IPS-20b (cell line): ENCODE measurements at regions not wholly inside any gene's neighbourhood (a gene's known extent, or its start where the extent isn't known, plus 50 kb on each side); places are given as distances from the start of the nearest gene placed in this dataset.

ENCODE experiments used
- H3K27ac ChIP-seq: one replicate; pipeline ENCODE4 v1.5.1; 2013; ENCODE audit warnings: low read length
- H3K27me3 ChIP-seq: 2 replicates; pipeline ENCODE4 v1.6.1; 2013; ENCODE audit warnings: mild to moderate bottlenecking, low read length, inconsistent platforms; ENCODE audit not compliant: insufficient read depth
- H3K36me3 ChIP-seq: 2 replicates; pipeline ENCODE4 v1.6.1; 2013; ENCODE audit warnings: low read depth, mild to moderate bottlenecking, inconsistent platforms, low read length, moderate library complexity; ENCODE audit not compliant: insufficient read depth
- H3K4me1 ChIP-seq: 2 replicates; pipeline ENCODE4 v1.6.1; 2013; ENCODE audit warnings: mild to moderate bottlenecking, control low read depth, inconsistent platforms, low read length, moderate library complexity; ENCODE audit not compliant: insufficient read depth
- H3K4me3 ChIP-seq: 2 replicates; pipeline ENCODE4 v1.5.1; 2013; ENCODE audit warnings: mild to moderate bottlenecking, low read length, inconsistent platforms
- H3K9ac ChIP-seq: 2 replicates; pipeline ENCODE4 v1.6.1; 2013; ENCODE audit warnings: low read depth, mild to moderate bottlenecking, inconsistent platforms, low read length, moderate library complexity
- H3K9me3 ChIP-seq: 2 replicates; pipeline ENCODE4 v1.6.1; 2013; ENCODE audit warnings: mild to moderate bottlenecking, low read depth, low read length, inconsistent platforms; ENCODE audit not compliant: insufficient read depth

GRCh38 chr2:16130906-16131400, 190.6 kb downstream of the MYCN start:
- no peaks in the 10 kb centered on the region for H3K36me3 ChIP-seq
- H3K27ac ChIP-seq: no peak overlapping the region
- no peak overlapping the region for H3K4me3 ChIP-seq
- H3K9me3 ChIP-seq: no peaks in the 10 kb centered on the region
- no peaks in the 10 kb centered on the region for H3K4me1 ChIP-seq
- no peak overlapping the region for H3K9ac ChIP-seq
- no peaks in the 10 kb centered on the region for H3K27me3 ChIP-seq

DNA sequence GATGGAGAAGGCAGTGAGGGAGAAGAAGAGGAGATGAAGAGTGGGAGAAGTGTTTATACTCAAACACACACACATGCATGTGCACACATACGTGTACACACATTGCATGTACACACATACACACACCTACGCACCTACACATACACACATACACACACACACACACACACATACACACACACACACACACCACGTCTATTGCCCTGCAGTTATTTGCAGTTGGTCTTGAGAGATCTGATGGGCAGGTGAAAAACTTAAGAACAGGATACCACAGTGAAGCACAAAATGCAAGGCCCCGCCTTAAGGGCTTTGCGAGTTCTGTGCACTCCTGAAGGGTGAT, 190.2 kb downstream of the MYCN start:
- H3K9me3 ChIP-seq: no peaks in the 10 kb centered on the region
- H3K4me1 ChIP-seq: no peaks in the 10 kb centered on the region
- H3K27me3 ChIP-seq: no peaks in the 10 kb centered on the region
- no peak overlapping the region for H3K27ac ChIP-seq
- H3K36me3 ChIP-seq: no peaks in the 10 kb centered on the region
- no peak overlapping the region for H3K4me3 ChIP-seq
- H3K9ac ChIP-seq: no peak overlapping the region

- H3K4me3 ChIP-seq: no peak overlapping the region
- no peaks in the 10 kb centered on the region for H3K36me3 ChIP-seq
- no peak overlapping the region for H3K9ac ChIP-seq
- no peaks in the 10 kb centered on the region for H3K9me3 ChIP-seq
- no peak overlapping the region for H3K27ac ChIP-seq
- H3K27me3 ChIP-seq: no peaks in the 10 kb centered on the region
- no peaks in the 10 kb centered on the region for H3K4me1 ChIP-seq
These were observed 189.6 kb downstream of the MYCN start for GRCh38 chr2:16129716-16130540.

- Histone ChIP-seq H3K27ac (no peak overlapping the region), H3K4me3 (no peak overlapping the region), H3K9me3 (no peaks in the 10 kb centered on the region), H3K9ac (no peak overlapping the region), H3K4me1 (no peaks in the 10 kb centered on the region), H3K36me3 (no peaks in the 10 kb centered on the region), H3K27me3 (no peaks in the 10 kb centered on the region)
These were observed 188.6 kb downstream of the MYCN start for GRCh38 chr2:16128746-16129610.

DNA sequence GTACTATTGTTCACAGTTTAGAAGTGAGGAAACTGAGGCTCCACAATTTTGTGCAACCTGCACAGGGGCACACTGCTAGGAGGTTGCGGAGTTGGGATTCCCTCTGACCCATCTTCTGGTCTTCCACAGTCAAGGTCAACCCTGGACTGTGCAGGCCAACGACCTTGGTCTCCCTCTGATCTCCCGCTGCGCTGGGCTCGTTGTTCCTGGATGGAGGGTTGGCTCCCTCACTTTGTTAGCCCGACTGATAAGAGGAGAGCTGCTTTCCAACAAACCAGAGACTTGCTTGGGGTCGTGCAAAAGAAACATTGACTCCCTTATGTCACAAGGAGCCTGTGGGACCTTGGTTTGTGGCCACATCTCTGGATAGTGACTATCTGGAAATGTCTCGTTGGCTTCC, 187.6 kb downstream of the MYCN start:
- Histone ChIP-seq H3K4me3 (no peak overlapping the region), H3K27ac (no peak overlapping the region), H3K9ac (no peak overlapping the region), H3K27me3 (no peaks in the 10 kb centered on the region), H3K4me1 (no peaks in the 10 kb centered on the region), H3K36me3 (no peaks in the 10 kb centered on the region), H3K9me3 (no peaks in the 10 kb centered on the region)

- no peaks in the 10 kb centered on the region for H3K4me1 ChIP-seq
- H3K9ac ChIP-seq: no peak overlapping the region
- no peak overlapping the region for H3K4me3 ChIP-seq
- H3K27ac ChIP-seq: no peak overlapping the region
- H3K9me3 ChIP-seq: no peaks in the 10 kb centered on the region
- H3K36me3 ChIP-seq: no peaks in the 10 kb centered on the region
- no peaks in the 10 kb centered on the region for H3K27me3 ChIP-seq
These were observed 187.1 kb downstream of the MYCN start for GRCh38 chr2:16127276-16127940.

GRCh38 chr2:16126517-16127275, 186.3 kb downstream of the MYCN start:
- Histone ChIP-seq H3K27me3 (no peaks in the 10 kb centered on the region), H3K9ac (no peak overlapping the region), H3K4me1 (no peaks in the 10 kb centered on the region), H3K4me3 (no peak overlapping the region), H3K9me3 (0 out of 2 replicates have a peak, but pooled peaks cover under 1% of the 10 kb centered on the region), H3K36me3 (no peaks in the 10 kb centered on the region), H3K27ac (no peak overlapping the region)

GRCh38 chr2:16125614-16126516, 185.5 kb downstream of the MYCN start:
- Histone ChIP-seq H3K9ac (no peak overlapping the region), H3K36me3 (no peaks in the 10 kb centered on the region), H3K27me3 (no peaks in the 10 kb centered on the region), H3K4me1 (no peaks in the 10 kb centered on the region), H3K27ac (no peak overlapping the region), H3K4me3 (no peak overlapping the region), H3K9me3 (peaks cover 7% of the 10 kb centered on the region)

DNA sequence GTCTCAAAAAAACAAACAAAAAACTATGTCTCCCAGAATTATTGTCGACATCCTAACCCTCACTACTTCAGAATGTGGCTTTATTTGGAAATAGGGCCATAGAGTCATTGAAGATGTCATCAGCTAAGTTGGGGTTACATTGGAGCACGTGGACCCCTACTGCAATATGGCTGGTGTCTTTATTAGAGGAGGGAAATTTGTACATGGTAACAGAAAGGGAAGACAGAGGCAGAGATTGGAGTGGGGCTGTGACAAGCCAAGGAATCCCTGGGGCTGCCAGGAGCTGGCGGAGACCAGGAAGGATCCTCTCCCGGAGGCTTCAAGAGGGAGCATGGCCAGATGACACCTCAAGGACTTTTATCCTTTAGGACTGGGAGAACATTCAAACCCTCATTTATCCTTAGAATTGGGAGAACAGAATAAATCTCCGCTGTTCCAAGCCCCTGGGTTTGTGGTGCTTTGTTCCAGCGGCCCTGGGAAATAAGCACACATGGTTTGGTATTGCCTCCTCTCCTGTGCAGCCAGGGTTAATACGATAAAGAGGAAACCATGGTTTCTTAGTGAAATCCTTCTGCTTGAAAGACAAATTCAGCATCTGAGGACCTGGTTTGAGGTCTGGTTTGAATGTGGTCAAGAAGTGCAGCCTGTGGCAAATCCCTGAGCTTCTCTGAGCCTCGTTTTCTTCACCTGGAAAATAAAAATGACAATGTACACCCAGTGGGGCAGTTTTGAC, 184.7 kb downstream of the MYCN start:
- Histone ChIP-seq H3K27ac (no peak overlapping the region), H3K9ac (no peak overlapping the region), H3K9me3 (peaks cover 7% of the 10 kb centered on the region), H3K4me3 (no peak overlapping the region), H3K4me1 (no peaks in the 10 kb centered on the region), H3K27me3 (no peaks in the 10 kb centered on the region), H3K36me3 (no peaks in the 10 kb centered on the region)
